ENCODE measurements at regions not wholly inside any gene's neighbourhood (a gene's known extent, or its start where the extent isn't known, plus 50 kb on each side); places are given as distances from the start of the nearest gene placed in this dataset.
"Not testable (repeated sequence)": the region's sequence is repeated elsewhere in the genome, so short reads cannot be mapped to it uniquely, and the experiment has no call there.

DNA sequence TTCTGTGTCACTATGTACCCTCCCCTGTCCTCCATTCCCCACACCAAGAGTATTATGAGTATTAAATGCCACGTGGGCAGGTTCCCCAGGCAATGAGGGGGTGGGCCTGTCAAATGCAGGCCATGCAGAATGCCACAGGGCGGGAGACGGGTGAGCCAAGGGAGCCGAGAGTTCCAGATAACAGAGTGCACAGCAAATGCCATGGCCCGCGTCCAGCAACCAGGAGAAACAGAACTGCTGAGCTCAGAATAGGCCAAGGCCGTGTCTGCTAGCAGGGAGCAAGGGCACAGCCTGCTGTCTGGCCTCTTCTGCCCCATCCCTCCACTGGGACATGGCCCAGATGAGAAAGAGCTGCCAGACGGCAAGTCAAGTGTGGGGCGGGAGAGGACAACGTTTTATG, 64.4 kb upstream of the PLGLB2 start:
- H3K36me3 ChIP-seq (ENCODE audit: control insufficient read depth in 4 of 4, insufficient read depth in 3 of 4, low read depth in 1 of 4, low read length in 3 of 4); H3K9ac ChIP-seq (ENCODE audit: low read depth in 1 of 2, low read length in 2 of 2); H3K4me3 ChIP-seq (ENCODE audit: low read depth in 1 of 3, low read length in 3 of 3); H3K4me1 ChIP-seq (ENCODE audit: control insufficient read depth in 4 of 4, insufficient read depth in 4 of 4, low read length in 3 of 4); H3K27me3 ChIP-seq (ENCODE audit: control insufficient read depth in 4 of 4, insufficient read depth in 4 of 4, low read length in 3 of 4); H3K9me3 ChIP-seq (ENCODE audit: control insufficient read depth in 4 of 4, low read length in 3 of 4); DNase-seq (ENCODE audit: low spot score): not testable (repeated sequence)
- peak overlapping the region in 1 of 2 donors; percentile 46 for H3K27ac ChIP-seq (ENCODE audit: low read depth in 1 of 2, low read length in 2 of 2)
- TF ChIP-seq ATF3 (IDR thresholded peaks at IDR 0.05) (peak; percentile 35), SP1 (IDR thresholded peaks at IDR 0.05) (peak; percentile 75), HNF4A (conservative IDR thresholded peaks at IDR 0.05) (peak; percentile 67 to 68), TAF1 (conservative IDR thresholded peaks at IDR 0.05) (peak; percentile 27), RXRA (IDR thresholded peaks at IDR 0.05) (peak; percentile 88 to 92), JUND (IDR thresholded peaks at IDR 0.05) (peak; percentile 38 to 42), YY1 (IDR thresholded peaks at IDR 0.05) (peak; percentile 40), RAD21 (IDR thresholded peaks at IDR 0.05) (peak; percentile 70 to 76), EGR1 (IDR thresholded peaks at IDR 0.05; ENCODE audit: low read depth in 2 of 2) (peak; percentile 22 to 23), NR2F2 (IDR thresholded peaks at IDR 0.05) (peak; percentile 93)
- TF ChIP-seq, protein P1, sequence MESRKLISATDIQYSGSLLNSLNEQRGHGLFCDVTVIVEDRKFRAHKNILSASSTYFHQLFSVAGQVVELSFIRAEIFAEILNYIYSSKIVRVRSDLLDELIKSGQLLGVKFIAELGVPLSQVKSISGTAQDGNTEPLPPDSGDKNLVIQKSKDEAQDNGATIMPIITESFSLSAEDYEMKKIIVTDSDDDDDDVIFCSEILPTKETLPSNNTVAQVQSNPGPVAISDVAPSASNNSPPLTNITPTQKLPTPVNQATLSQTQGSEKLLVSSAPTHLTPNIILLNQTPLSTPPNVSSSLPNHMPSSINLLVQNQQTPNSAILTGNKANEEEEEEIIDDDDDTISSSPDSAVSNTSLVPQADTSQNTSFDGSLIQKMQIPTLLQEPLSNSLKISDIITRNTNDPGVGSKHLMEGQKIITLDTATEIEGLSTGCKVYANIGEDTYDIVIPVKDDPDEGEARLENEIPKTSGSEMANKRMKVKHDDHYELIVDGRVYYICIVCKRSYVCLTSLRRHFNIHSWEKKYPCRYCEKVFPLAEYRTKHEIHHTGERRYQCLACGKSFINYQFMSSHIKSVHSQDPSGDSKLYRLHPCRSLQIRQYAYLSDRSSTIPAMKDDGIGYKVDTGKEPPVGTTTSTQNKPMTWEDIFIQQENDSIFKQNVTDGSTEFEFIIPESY (IDR thresholded peaks at IDR 0.05), result peak; percentile 21
- 17% methylated on average over 10 of the region's 10 CpGs for WGBS

DNA sequence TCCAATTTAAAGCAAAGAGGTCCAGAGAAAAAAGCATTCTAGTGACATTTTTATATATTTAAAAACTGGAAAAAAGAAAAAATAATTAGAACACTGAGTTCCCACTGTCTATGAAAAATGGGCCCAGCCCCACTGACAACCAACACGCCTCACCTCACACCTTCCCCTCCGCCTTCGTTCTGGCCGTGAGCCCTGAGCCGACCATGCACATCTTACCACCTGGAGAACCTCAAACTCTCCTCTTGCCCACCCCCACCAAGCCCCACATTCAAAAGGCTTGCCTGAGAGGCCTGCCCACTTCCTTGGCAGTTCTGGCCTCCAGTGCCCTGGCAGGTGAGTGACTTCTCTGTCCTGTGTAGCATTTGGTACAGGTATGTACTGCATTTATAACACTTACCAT, 63.9 kb upstream of the PLGLB2 start:
- not testable (repeated sequence) for H3K9me3 ChIP-seq (ENCODE audit: control insufficient read depth in 4 of 4, low read length in 3 of 4); DNase-seq (ENCODE audit: low spot score); H3K4me1 ChIP-seq (ENCODE audit: control insufficient read depth in 4 of 4, insufficient read depth in 4 of 4, low read length in 3 of 4); H3K36me3 ChIP-seq (ENCODE audit: control insufficient read depth in 4 of 4, insufficient read depth in 3 of 4, low read depth in 1 of 4, low read length in 3 of 4); H3K9ac ChIP-seq (ENCODE audit: low read depth in 1 of 2, low read length in 2 of 2); H3K27me3 ChIP-seq (ENCODE audit: control insufficient read depth in 4 of 4, insufficient read depth in 4 of 4, low read length in 3 of 4); H3K4me3 ChIP-seq (ENCODE audit: low read depth in 1 of 3, low read length in 3 of 3)
- H3K27ac ChIP-seq (ENCODE audit: low read depth in 1 of 2, low read length in 2 of 2), result peak overlapping the region in 1 of 2 donors; percentile 37
- WGBS, result 71% methylated on average over 5 of the region's 5 CpGs

- not testable (repeated sequence) for H3K9me3 ChIP-seq (ENCODE audit: control insufficient read depth in 4 of 4, low read length in 3 of 4); H3K4me3 ChIP-seq (ENCODE audit: low read depth in 1 of 3, low read length in 3 of 3); H3K27ac ChIP-seq (ENCODE audit: low read depth in 1 of 2, low read length in 2 of 2); H3K4me1 ChIP-seq (ENCODE audit: control insufficient read depth in 4 of 4, insufficient read depth in 4 of 4, low read length in 3 of 4); DNase-seq (ENCODE audit: low spot score); H3K36me3 ChIP-seq (ENCODE audit: control insufficient read depth in 4 of 4, insufficient read depth in 3 of 4, low read depth in 1 of 4, low read length in 3 of 4); H3K9ac ChIP-seq (ENCODE audit: low read depth in 1 of 2, low read length in 2 of 2); H3K27me3 ChIP-seq (ENCODE audit: control insufficient read depth in 4 of 4, insufficient read depth in 4 of 4, low read length in 3 of 4)
- 85% methylated on average over 9 of the region's 11 CpGs for WGBS
Measured at GRCh38 chr2:87685558-87685957, 62.3 kb upstream of the PLGLB2 start.

- DNase-seq (ENCODE audit: low spot score); H3K36me3 ChIP-seq (ENCODE audit: control insufficient read depth in 4 of 4, insufficient read depth in 3 of 4, low read depth in 1 of 4, low read length in 3 of 4); H3K27me3 ChIP-seq (ENCODE audit: control insufficient read depth in 4 of 4, insufficient read depth in 4 of 4, low read length in 3 of 4); H3K4me3 ChIP-seq (ENCODE audit: low read depth in 1 of 3, low read length in 3 of 3); H3K27ac ChIP-seq (ENCODE audit: low read depth in 1 of 2, low read length in 2 of 2); H3K9me3 ChIP-seq (ENCODE audit: control insufficient read depth in 4 of 4, low read length in 3 of 4); H3K4me1 ChIP-seq (ENCODE audit: control insufficient read depth in 4 of 4, insufficient read depth in 4 of 4, low read length in 3 of 4); H3K9ac ChIP-seq (ENCODE audit: low read depth in 1 of 2, low read length in 2 of 2): not testable (repeated sequence)
- WGBS, result no CpG with 5 or more reads among the region's 7 CpGs
Measured at GRCh38 chr2:87686873-87687549, 60.9 kb upstream of the PLGLB2 start.

DNA sequence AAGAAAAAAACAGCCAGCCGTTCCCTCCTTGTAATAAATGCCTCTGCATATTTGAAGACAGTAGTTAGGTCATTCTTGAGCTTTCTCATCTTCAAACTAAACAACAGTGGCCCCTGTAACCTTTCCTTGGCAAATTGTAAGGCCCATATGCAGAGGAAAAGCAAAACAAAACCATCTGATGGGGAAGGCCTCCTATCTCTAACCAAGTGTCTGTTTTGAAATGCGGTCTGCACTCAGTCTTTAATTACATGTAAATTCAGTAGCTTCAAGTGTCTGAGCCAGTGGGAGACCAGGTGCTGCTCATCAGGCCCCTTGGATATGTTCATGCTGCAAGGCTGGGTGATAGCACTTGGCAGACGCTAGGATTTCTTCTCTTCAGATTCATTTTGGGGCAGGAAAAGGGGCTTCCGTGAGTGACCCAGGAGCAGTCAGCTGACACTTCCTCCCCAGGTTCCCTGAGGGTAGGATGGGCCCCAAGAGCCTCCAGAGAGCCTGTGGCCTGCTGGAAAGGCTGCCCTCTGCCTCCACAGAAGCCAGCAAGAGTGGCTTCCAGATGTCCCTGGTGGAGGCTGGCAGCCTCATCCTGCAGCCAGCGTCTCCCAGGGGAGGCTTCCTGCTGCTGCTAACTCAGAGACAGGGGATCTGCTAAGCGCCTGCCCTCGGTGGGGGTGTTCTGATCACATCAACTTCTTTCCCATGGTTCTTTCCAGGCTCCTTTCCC, 60.2 kb upstream of the PLGLB2 start:
- not testable (repeated sequence) for H3K9me3 ChIP-seq (ENCODE audit: control insufficient read depth in 4 of 4, low read length in 3 of 4); H3K36me3 ChIP-seq (ENCODE audit: control insufficient read depth in 4 of 4, insufficient read depth in 3 of 4, low read depth in 1 of 4, low read length in 3 of 4); H3K9ac ChIP-seq (ENCODE audit: low read depth in 1 of 2, low read length in 2 of 2); H3K4me1 ChIP-seq (ENCODE audit: control insufficient read depth in 4 of 4, insufficient read depth in 4 of 4, low read length in 3 of 4); H3K27ac ChIP-seq (ENCODE audit: low read depth in 1 of 2, low read length in 2 of 2); DNase-seq (ENCODE audit: low spot score); H3K4me3 ChIP-seq (ENCODE audit: low read depth in 1 of 3, low read length in 3 of 3); H3K27me3 ChIP-seq (ENCODE audit: control insufficient read depth in 4 of 4, insufficient read depth in 4 of 4, low read length in 3 of 4)
- WGBS, result 83% methylated on average over 5 of the region's 7 CpGs

- not testable (repeated sequence) for H3K4me3 ChIP-seq (ENCODE audit: low read depth in 1 of 3, low read length in 3 of 3); H3K9ac ChIP-seq (ENCODE audit: low read depth in 1 of 2, low read length in 2 of 2); DNase-seq (ENCODE audit: low spot score); H3K36me3 ChIP-seq (ENCODE audit: control insufficient read depth in 4 of 4, insufficient read depth in 3 of 4, low read depth in 1 of 4, low read length in 3 of 4); H3K27ac ChIP-seq (ENCODE audit: low read depth in 1 of 2, low read length in 2 of 2); H3K4me1 ChIP-seq (ENCODE audit: control insufficient read depth in 4 of 4, insufficient read depth in 4 of 4, low read length in 3 of 4); H3K9me3 ChIP-seq (ENCODE audit: control insufficient read depth in 4 of 4, low read length in 3 of 4); H3K27me3 ChIP-seq (ENCODE audit: control insufficient read depth in 4 of 4, insufficient read depth in 4 of 4, low read length in 3 of 4)
- WGBS, result 90% methylated on average over 1 of the region's 1 CpG
Measured at GRCh38 chr2:87691899-87692592, 55.8 kb upstream of the PLGLB2 start.
